H1 (cell line): ENCODE measurements at regions not wholly inside any gene's neighbourhood (a gene's known extent, or its start where the extent isn't known, plus 50 kb on each side); places are given as distances from the start of the nearest gene placed in this dataset.

Experiments used
- CTCF ChIA-PET: fragments of 300-600 bp; sonication (Branson Sonifier 250); formaldehyde crosslinking; loops from one replicate; lab custom pipeline; 2021; ENCODE audit not compliant: partially characterized antibody; lab: Charles Lee
- POLR2A ChIA-PET: fragments of 300-600 bp; sonication (Branson Sonifier 250); formaldehyde crosslinking; loops from one replicate; lab custom pipeline; 2021; ENCODE audit warnings: inconsistent platforms; ENCODE audit not compliant: partially characterized antibody; lab: Charles Lee
- DNase-seq, 2 experiments: peaks; one replicate each; pipeline versions ENCODE4 v3.0.0 to v3.0.0-alpha.2; 2010 to 2022; ENCODE audit warnings: low spot score in 2 of 2, low read depth in 1 of 2, mixed read lengths in 1 of 2
- FAIRE-seq: peaks from 2 replicates; lab custom pipeline; 2011; peaks lifted over from hg19 to GRCh38; lab: Jason Lieb, UNC
- H2AFZ ChIP-seq: 2 replicates; pipeline ENCODE4 v1.8.1; 2012; ENCODE audit warnings: low read length, inconsistent platforms
- H2AK5ac ChIP-seq: 2 replicates; pipeline ENCODE4 v1.6.1; 2013; ENCODE audit warnings: low read depth, low read length
- H2BK120ac ChIP-seq: replicated peaks from 2 replicates; pipeline ENCODE3; 2013; ENCODE audit warnings: low read depth, low read length, inconsistent platforms
- H2BK12ac ChIP-seq: 2 replicates; pipeline ENCODE4 v1.6.1; 2013; ENCODE audit warnings: low read depth, low read length
- H2BK15ac ChIP-seq: 2 replicates; pipeline ENCODE4 v1.6.1; 2013; ENCODE audit warnings: low read length
- H2BK20ac ChIP-seq: 2 replicates; pipeline ENCODE4 v1.6.1; 2013; ENCODE audit warnings: low read length
- H2BK5ac ChIP-seq: 2 replicates; pipeline ENCODE4 v1.6.1; 2013; ENCODE audit warnings: low read depth, low read length
- H3K14ac ChIP-seq: 2 replicates; pipeline ENCODE4 v1.6.1; 2013; ENCODE audit warnings: inconsistent platforms; ENCODE audit not compliant: insufficient read length
- H3K18ac ChIP-seq: 2 replicates; pipeline ENCODE4 v1.6.1; 2013; ENCODE audit warnings: low read length; ENCODE audit errors: extremely low read depth
- H3K23ac ChIP-seq: 2 replicates; pipeline ENCODE4 v1.6.1; 2013; ENCODE audit warnings: inconsistent platforms; ENCODE audit not compliant: insufficient read length
- H3K23me2 ChIP-seq: 2 replicates; pipeline ENCODE4 v1.6.1; 2013; ENCODE audit warnings: low read depth, low read length
- H3K27ac ChIP-seq: 2 replicates; pipeline ENCODE4 v1.6.1; 2011; ENCODE audit warnings: low read depth, low read length, inconsistent platforms
- H3K27me3 ChIP-seq, 4 experiments: replicated peaks in 1 of 4; 1 replicate in 1 of 4; 2 replicates in 3 of 4; pipeline versions ENCODE4 v1.6.1 to v1.8.1; 2011 to 2013; ENCODE audit warnings: low read length in 3 of 4, mild to moderate bottlenecking in 3 of 4, inconsistent platforms in 2 of 4, mixed read lengths in 2 of 4, moderate library complexity in 1 of 4; ENCODE audit not compliant: control insufficient read depth in 3 of 4, insufficient read depth in 3 of 4; ENCODE audit errors: extremely low read depth in 1 of 4
- H3K36me3 ChIP-seq, 4 experiments: 2 replicates each; pipeline versions ENCODE4 v1.6.1 to v1.8.1; 2011 to 2013; ENCODE audit warnings: mild to moderate bottlenecking in 4 of 4, low read length in 3 of 4, moderate library complexity in 2 of 4, control low read depth in 1 of 4, inconsistent platforms in 1 of 4; ENCODE audit not compliant: insufficient read depth in 4 of 4, control insufficient read depth in 2 of 4
- H3K4ac ChIP-seq: replicated peaks from 2 replicates; pipeline ENCODE3; 2013; ENCODE audit warnings: low read length, low read depth, mixed read lengths, inconsistent platforms; ENCODE audit not compliant: insufficient read length
- H3K4me1 ChIP-seq, 4 experiments: replicated peaks in 1 of 4; 1 replicate in 1 of 4; 2 replicates in 3 of 4; pipeline versions ENCODE4 v1.6.1 to v1.8.1; 2011 to 2013; ENCODE audit warnings: low read length in 3 of 4, inconsistent platforms in 2 of 4, mixed read lengths in 1 of 4; ENCODE audit not compliant: insufficient read depth in 4 of 4, control insufficient read depth in 3 of 4
- H3K4me2 ChIP-seq, 2 experiments: 2 replicates each; pipeline versions ENCODE4 v1.6.1 to v1.8.1; 2011 to 2013; ENCODE audit warnings: low read depth in 2 of 2, low read length in 2 of 2, control low read depth in 1 of 2, inconsistent platforms in 1 of 2, mild to moderate bottlenecking in 1 of 2; ENCODE audit not compliant: insufficient read depth in 1 of 2
- H3K4me3 ChIP-seq, 4 experiments: fragments of 200-600, 300-600 bp in 1 of 4; sonication (generic), shearing (Covaris generic), sonication (Bioruptor Twin) in 1 of 4; 2 replicates each; pipeline versions ENCODE4 v1.5.1 to v1.8.1; 2011 to 2016; ENCODE audit warnings: low read length in 4 of 4, low read depth in 3 of 4, control low read depth in 2 of 4, inconsistent platforms in 2 of 4, mild to moderate bottlenecking in 2 of 4, mixed read lengths in 1 of 4, moderate library complexity in 1 of 4; ENCODE audit not compliant: insufficient read depth in 2 of 4; ENCODE audit errors: extremely low read depth in 1 of 4
- H3K56ac ChIP-seq: replicated peaks from 2 replicates; pipeline ENCODE3; 2013; ENCODE audit warnings: low read depth, mild to moderate bottlenecking, mixed read lengths, low read length, inconsistent platforms; ENCODE audit not compliant: insufficient read length
- H3K79me1 ChIP-seq: 2 replicates; pipeline ENCODE4 v1.6.1; 2013; ENCODE audit warnings: low read depth, low read length, control low read depth
- H3K79me2 ChIP-seq, 2 experiments: 2 replicates each; pipeline versions ENCODE4 v1.6.1 to v1.8.1; 2012 to 2013; ENCODE audit warnings: low read length in 2 of 2, mild to moderate bottlenecking in 2 of 2, inconsistent platforms in 1 of 2; ENCODE audit not compliant: insufficient read depth in 2 of 2, control insufficient read depth in 1 of 2
- H3K9ac ChIP-seq, 4 experiments: replicated peaks in 1 of 4; 1 replicate in 1 of 4; 2 replicates in 3 of 4; pipeline versions ENCODE4 v1.6.1 to v1.8.1; 2011 to 2013; ENCODE audit warnings: low read depth in 3 of 4, low read length in 3 of 4, control low read depth in 2 of 4, mild to moderate bottlenecking in 2 of 4, moderate library complexity in 2 of 4, inconsistent platforms in 1 of 4; ENCODE audit errors: extremely low read depth in 1 of 4
- H3K9me3 ChIP-seq, 2 experiments: 2 replicates each; pipeline versions ENCODE4 v1.6.1 to v1.8.1; 2012 to 2013; ENCODE audit warnings: mild to moderate bottlenecking in 2 of 2, moderate library complexity in 2 of 2, control low read depth in 1 of 2, inconsistent platforms in 1 of 2, low read depth in 1 of 2, low read length in 1 of 2, mixed read lengths in 1 of 2; ENCODE audit not compliant: insufficient read depth in 2 of 2
- H4K20me1 ChIP-seq, 2 experiments: replicated peaks in 1 of 2; 2 replicates each; pipeline versions ENCODE3 to v1.8.1; 2011 to 2013; ENCODE audit warnings: inconsistent platforms in 2 of 2, low read length in 2 of 2, mild to moderate bottlenecking in 1 of 2; ENCODE audit not compliant: insufficient read depth in 2 of 2, control insufficient read depth in 1 of 2
- H4K5ac ChIP-seq: 2 replicates; pipeline ENCODE4 v1.6.1; 2013; ENCODE audit warnings: low read length, low read depth, mixed read lengths, inconsistent platforms; ENCODE audit not compliant: insufficient read length
- H4K8ac ChIP-seq: 2 replicates; pipeline ENCODE4 v1.8.0; 2013; ENCODE audit warnings: mild to moderate bottlenecking, moderate library complexity, low read length, inconsistent platforms; ENCODE audit not compliant: insufficient read depth; ENCODE audit errors: extremely low read depth
- H4K91ac ChIP-seq: replicated peaks from 2 replicates; pipeline ENCODE3; 2013; ENCODE audit warnings: low read length, mixed read lengths, inconsistent platforms; ENCODE audit not compliant: insufficient read length
- ASH2L ChIP-seq: fragments of 200-600, 300-600 bp; sonication (generic); IDR thresholded peaks from one replicate; pipeline ENCODE4 v1.7.1; 2017; ENCODE audit warnings: low read length
- BRCA1 ChIP-seq: IDR thresholded peaks from 2 replicates; pipeline ENCODE4 v1.6.1; 2012; ENCODE audit warnings: low read depth, low read length, improper control_type of control experiment
- CTBP2 ChIP-seq: IDR thresholded peaks from 2 replicates; pipeline ENCODE4 v1.7.0; 2011; ENCODE audit warnings: borderline replicate concordance, mild to moderate bottlenecking, moderate library complexity, mixed read lengths, low read length; ENCODE audit not compliant: insufficient read depth, insufficient read length
- EGR1 ChIP-seq: IDR thresholded peaks from 2 replicates; pipeline ENCODE4 v1.6.1; 2011; ENCODE audit warnings: low read depth, low read length, borderline replicate concordance
- EP300 ChIP-seq, 2 experiments: IDR thresholded peaks; 1 replicate in 1 of 2; 2 replicates in 1 of 2; pipeline ENCODE4 v1.6.1; 2011 to 2012; ENCODE audit warnings: low read depth in 2 of 2, low read length in 2 of 2, mild to moderate bottlenecking in 2 of 2, borderline replicate concordance in 1 of 2, inconsistent platforms in 1 of 2, moderate library complexity in 1 of 2
- GTF2F1 ChIP-seq: IDR thresholded peaks from 2 replicates; pipeline ENCODE4 v1.6.1; 2012; ENCODE audit warnings: low read depth, low read length, improper control_type of control experiment, borderline replicate concordance
- KDM5A ChIP-seq: fragments of 200-600 bp; IDR thresholded peaks from 2 replicates; pipeline ENCODE4 v1.7.1; 2012; ENCODE audit warnings: mild to moderate bottlenecking, low read length, inconsistent platforms, mixed read lengths
- MAFK ChIP-seq: IDR thresholded peaks from 2 replicates; pipeline ENCODE4 v1.6.1; 2012; ENCODE audit warnings: low read depth, mild to moderate bottlenecking, improper control_type of control experiment, low read length
- NANOG ChIP-seq: IDR thresholded peaks from 2 replicates; pipeline ENCODE4 v1.6.1; 2011; ENCODE audit warnings: low read length, low read depth, mild to moderate bottlenecking, inconsistent platforms; ENCODE audit not compliant: insufficient read depth, poor library complexity, severe bottlenecking
- RAD21 ChIP-seq, 2 experiments: IDR thresholded peaks in 1 of 2; conservative IDR thresholded peaks in 1 of 2; 2 replicates each; pipeline ENCODE4 v1.6.1; 2011; ENCODE audit warnings: low read depth in 2 of 2, low read length in 2 of 2, improper control_type of control experiment in 1 of 2, inconsistent platforms in 1 of 2, mild to moderate bottlenecking in 1 of 2, moderate library complexity in 1 of 2
- TCF12 ChIP-seq: IDR thresholded peaks from 2 replicates; pipeline ENCODE4 v1.6.1; 2011; ENCODE audit warnings: low read depth, mild to moderate bottlenecking, low read length
- YY1 ChIP-seq: IDR thresholded peaks from 2 replicates; pipeline ENCODE4 v1.6.1; 2011; ENCODE audit warnings: low read depth, mild to moderate bottlenecking, low read length

- Histone ChIP-seq H3K9me3 (no peaks in the 10 kb centered on the region), H3K79me1 (no peaks in the 10 kb centered on the region), H3K23ac (no peak overlapping the region), H4K8ac (no peak overlapping the region), H2BK15ac (no peak overlapping the region), H3K56ac (no peak overlapping the region), H3K14ac (no peak overlapping the region), H2BK5ac (no peak overlapping the region), H4K91ac (no peak overlapping the region), H3K27me3 (no peaks in the 10 kb centered on the region), H4K20me1 (no peaks in the 10 kb centered on the region), H3K9ac (no peak overlapping the region), H3K79me2 (no peaks in the 10 kb centered on the region), H3K4ac (no peak overlapping the region), H2AFZ (no peak overlapping the region), H2BK120ac (no peak overlapping the region), H3K4me3 (no peak overlapping the region), H3K27ac (no peak overlapping the region), H3K4me2 (no peak overlapping the region), H4K5ac (no peak overlapping the region), H3K18ac (no peak overlapping the region), H3K23me2 (no peaks in the 10 kb centered on the region), H3K4me1 (peaks cover 0 to 6% (median 1%) of the 10 kb centered on the region in 4 experiments; a peak in 3 of 7 replicates), H2BK20ac (no peak overlapping the region), H2AK5ac (no peak overlapping the region), H2BK12ac (no peak overlapping the region), H3K36me3 (no peaks in the 10 kb centered on the region)
- POLR2A ChIA-PET: interaction anchor here (0.6 kb wide), 1 partner anchor 1566 kb away, joined by 4 read pairs; no protein-coding TSS in a partner anchor
- FAIRE-seq: no peak
- no peak for DNase-seq
- TF ChIP-seq TCF12 (no peak), EP300 (IDR thresholded peaks at IDR 0.05; ENCODE audit: borderline replicate concordance in 1 of 2, low read depth in 2 of 2, low read length in 2 of 2) (no peak), EGR1 (no peak), BRCA1 (no peak), YY1 (no peak), MAFK (no peak), CTBP2 (no peak), RAD21 (IDR thresholded peaks at IDR 0.05 in 1 of 2, conservative IDR thresholded peaks at IDR 0.05 in 1 of 2; ENCODE audit: low read depth in 2 of 2, low read length in 2 of 2) (no peak), GTF2F1 (no peak), ASH2L (no peak), KDM5A (no peak), NANOG (no peak)
- CTCF ChIA-PET: no interaction called here
These were observed 248.7 kb upstream of the SLC30A5 start for GRCh38 chr5:68845131-68845530.
